Neural cell (in vitro differentiated cells): ENCODE measurements at regions not wholly inside any gene's neighbourhood (a gene's known extent, or its start where the extent isn't known, plus 50 kb on each side); places are given as distances from the start of the nearest gene placed in this dataset.

Experiments
- H2AFZ ChIP-seq: fragments of 200-600, 300-800 bp; sonication (generic), shearing (Covaris generic); 2 replicates; pipeline ENCODE4 v1.6.0; 2014; ENCODE audit warnings: low read depth, mild to moderate bottlenecking, antibody characterized with exemption, low read length, moderate library complexity
- H3F3A ChIP-seq: fragments of 200-600 bp; shearing (Covaris generic); 2 replicates; pipeline ENCODE4 v1.6.1; 2016; ENCODE audit warnings: mild to moderate bottlenecking, moderate library complexity, mixed read lengths, antibody characterized with exemption, low read length; ENCODE audit not compliant: insufficient read depth, poor library complexity, severe bottlenecking
- H3K27ac ChIP-seq: fragments of 200-600, 300-800 bp; sonication (generic), shearing (Covaris generic); 2 replicates; pipeline ENCODE4 v1.5.1; 2014; ENCODE audit warnings: mild to moderate bottlenecking, low read length, moderate library complexity
- H3K27me3 ChIP-seq: fragments of 300-800, 200-600 bp; sonication (generic), shearing (Covaris generic); 2 replicates; pipeline ENCODE4 v1.6.0; 2014; ENCODE audit warnings: mild to moderate bottlenecking, low read depth, low read length, moderate library complexity; ENCODE audit not compliant: insufficient read depth
- H3K36me3 ChIP-seq: fragments of 300-800, 200-600 bp; sonication (generic), shearing (Covaris generic); 2 replicates; pipeline ENCODE4 v1.5.1; 2014; ENCODE audit warnings: mild to moderate bottlenecking, antibody characterized with exemption, low read length, moderate library complexity; ENCODE audit not compliant: insufficient read depth
- H3K4me2 ChIP-seq: fragments of 300-800, 200-600 bp; sonication (generic), shearing (Covaris generic); 2 replicates; pipeline ENCODE4 v1.6.0; 2014; ENCODE audit warnings: mild to moderate bottlenecking, low read length
- H3K4me3 ChIP-seq: fragments of 300-800, 200-600 bp; sonication (generic), shearing (Covaris generic); 2 replicates; pipeline ENCODE4 v1.5.1; 2014; ENCODE audit warnings: mild to moderate bottlenecking, low read length, moderate library complexity
- H3K79me2 ChIP-seq: fragments of 200-600 bp; shearing (Covaris generic); replicated peaks from 2 replicates; pipeline ENCODE4 v1.6.0; 2014; ENCODE audit warnings: mild to moderate bottlenecking, low read length, moderate library complexity; ENCODE audit not compliant: insufficient read depth
- H3K9ac ChIP-seq: fragments of 300-800, 200-600 bp; sonication (generic), shearing (Covaris generic); 2 replicates; pipeline ENCODE4 v1.6.1; 2016; ENCODE audit warnings: mild to moderate bottlenecking, low read length, mixed read lengths
- H3K9me2 ChIP-seq: fragments of 200-600 bp; shearing (Covaris generic); 2 replicates; pipeline ENCODE4 v1.6.1; 2016; ENCODE audit warnings: mild to moderate bottlenecking, low read length, mixed read lengths; ENCODE audit not compliant: insufficient read depth
- H3K9me3 ChIP-seq: fragments of 200-600, 300-800 bp; sonication (generic), shearing (Covaris generic); 2 replicates; pipeline ENCODE4 v1.6.1; 2016; ENCODE audit warnings: mild to moderate bottlenecking, mixed run types, low read length, moderate library complexity, mixed read lengths
- H4K20me1 ChIP-seq: fragments of 200-600 bp; shearing (Covaris generic); 2 replicates; pipeline ENCODE4 v1.6.1; 2016; ENCODE audit warnings: mild to moderate bottlenecking, mixed run types; ENCODE audit not compliant: insufficient read depth
- EP300 ChIP-seq: fragments of 450-650 bp; conservative IDR thresholded peaks from 2 replicates; pipeline ENCODE4 v1.6.1; 2014; ENCODE audit warnings: antibody characterized with exemption, mild to moderate bottlenecking, moderate library complexity; ENCODE audit not compliant: poor library complexity, severe bottlenecking
- EZH2 ChIP-seq: fragments of 200-600, 300-800 bp; shearing (Covaris generic), sonication (generic); IDR thresholded peaks from 2 replicates; pipeline ENCODE4 v1.6.1; 2014; ENCODE audit warnings: antibody characterized with exemption, low read length, borderline replicate concordance, mild to moderate bottlenecking; ENCODE audit not compliant: insufficient read depth, poor library complexity, severe bottlenecking
- MXI1 ChIP-seq: fragments of 450-650 bp; conservative IDR thresholded peaks from 2 replicates; pipeline ENCODE4 v1.6.1; 2014; ENCODE audit warnings: antibody characterized with exemption, mild to moderate bottlenecking; ENCODE audit not compliant: poor library complexity, severe bottlenecking
- POLR2AphosphoS5 ChIP-seq: IDR thresholded peaks from 2 replicates; pipeline ENCODE4 v1.6.1; 2012
- RAD21 ChIP-seq: fragments of 450-650 bp; conservative IDR thresholded peaks from 2 replicates; pipeline ENCODE4 v1.6.1; 2014; ENCODE audit warnings: antibody characterized with exemption, mild to moderate bottlenecking, moderate library complexity
- REST ChIP-seq: IDR thresholded peaks from 2 replicates; pipeline ENCODE4 v1.6.1; 2012; ENCODE audit warnings: borderline replicate concordance
- SMC3 ChIP-seq: fragments of 450-650 bp; conservative IDR thresholded peaks from 2 replicates; pipeline ENCODE4 v1.6.1; 2014; ENCODE audit warnings: antibody characterized with exemption, mild to moderate bottlenecking, moderate library complexity; ENCODE audit not compliant: poor library complexity
- TAF1 ChIP-seq: IDR thresholded peaks from 2 replicates; pipeline ENCODE4 v1.6.1; 2012; ENCODE audit warnings: low read depth
- TF ChIP-seq, protein P1 (sequence below): fragments of 450-650 bp; IDR thresholded peaks from 2 replicates; pipeline ENCODE4 v1.5.1; 2014; ENCODE audit warnings: antibody characterized with exemption, mild to moderate bottlenecking, moderate library complexity; ENCODE audit not compliant: poor library complexity, severe bottlenecking

DNA sequence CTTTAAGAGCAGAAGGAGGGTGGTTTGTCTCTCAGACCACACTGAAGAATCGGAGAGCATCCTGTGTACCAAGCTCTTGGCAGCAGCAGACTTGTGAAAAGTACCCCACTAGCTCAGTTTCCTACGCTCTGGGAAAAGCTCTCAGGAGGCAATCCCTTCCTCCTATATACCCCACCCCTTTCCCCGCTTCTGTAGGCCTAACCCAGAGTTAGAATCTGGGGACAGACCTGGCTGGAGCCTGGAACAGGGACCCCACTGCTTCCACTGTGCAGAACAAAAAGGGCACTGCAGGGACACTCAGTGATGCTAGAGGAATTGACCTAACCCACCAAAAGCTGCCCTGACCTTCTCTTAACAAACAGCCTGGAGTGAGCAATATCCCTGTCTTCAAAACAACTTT is 70.0 kb upstream of the CCDC39 start:
- TF ChIP-seq RAD21 (no peak), EP300 (no peak), MXI1 (no peak), EZH2 (no peak), TAF1 (no peak), SMC3 (no peak)
- TF ChIP-seq, protein P1, sequence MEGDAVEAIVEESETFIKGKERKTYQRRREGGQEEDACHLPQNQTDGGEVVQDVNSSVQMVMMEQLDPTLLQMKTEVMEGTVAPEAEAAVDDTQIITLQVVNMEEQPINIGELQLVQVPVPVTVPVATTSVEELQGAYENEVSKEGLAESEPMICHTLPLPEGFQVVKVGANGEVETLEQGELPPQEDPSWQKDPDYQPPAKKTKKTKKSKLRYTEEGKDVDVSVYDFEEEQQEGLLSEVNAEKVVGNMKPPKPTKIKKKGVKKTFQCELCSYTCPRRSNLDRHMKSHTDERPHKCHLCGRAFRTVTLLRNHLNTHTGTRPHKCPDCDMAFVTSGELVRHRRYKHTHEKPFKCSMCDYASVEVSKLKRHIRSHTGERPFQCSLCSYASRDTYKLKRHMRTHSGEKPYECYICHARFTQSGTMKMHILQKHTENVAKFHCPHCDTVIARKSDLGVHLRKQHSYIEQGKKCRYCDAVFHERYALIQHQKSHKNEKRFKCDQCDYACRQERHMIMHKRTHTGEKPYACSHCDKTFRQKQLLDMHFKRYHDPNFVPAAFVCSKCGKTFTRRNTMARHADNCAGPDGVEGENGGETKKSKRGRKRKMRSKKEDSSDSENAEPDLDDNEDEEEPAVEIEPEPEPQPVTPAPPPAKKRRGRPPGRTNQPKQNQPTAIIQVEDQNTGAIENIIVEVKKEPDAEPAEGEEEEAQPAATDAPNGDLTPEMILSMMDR, result no peak
- no peaks in the 10 kb centered on the region for H3F3A ChIP-seq
- H3K27me3 ChIP-seq, result peaks cover 15% of the 10 kb centered on the region
- no peak overlapping the region for H3K9ac ChIP-seq
- H3K9me3 ChIP-seq, result no peaks in the 10 kb centered on the region
- H3K9me2 ChIP-seq, result no peaks in the 10 kb centered on the region
- H3K4me3 ChIP-seq, result no peak overlapping the region
- H3K27ac ChIP-seq, result no peak overlapping the region
- H4K20me1 ChIP-seq, result no peaks in the 10 kb centered on the region
- no peak overlapping the region for H3K4me2 ChIP-seq
- H2AFZ ChIP-seq, result no peak overlapping the region
- H3K36me3 ChIP-seq, result no peaks in the 10 kb centered on the region
- H3K79me2 ChIP-seq, result no peaks in the 10 kb centered on the region

- H3F3A ChIP-seq, result no peaks in the 10 kb centered on the region
- no peaks in the 10 kb centered on the region for H3K36me3 ChIP-seq
- H2AFZ ChIP-seq, result no peak overlapping the region
- no peak overlapping the region for H3K4me3 ChIP-seq
- H3K27me3 ChIP-seq, result peaks cover 15% of the 10 kb centered on the region
- TF ChIP-seq EZH2 (no peak), TAF1 (no peak), MXI1 (no peak), REST (no peak), POLR2AphosphoS5 (no peak), RAD21 (no peak), EP300 (no peak), SMC3 (no peak)
- TF ChIP-seq, protein P1, result no peak
- no peaks in the 10 kb centered on the region for H3K9me2 ChIP-seq
- H3K27ac ChIP-seq, result no peak overlapping the region
- no peaks in the 10 kb centered on the region for H3K9me3 ChIP-seq
- no peaks in the 10 kb centered on the region for H3K79me2 ChIP-seq
- no peak overlapping the region for H3K9ac ChIP-seq
- no peak overlapping the region for H3K4me2 ChIP-seq
- H4K20me1 ChIP-seq, result no peaks in the 10 kb centered on the region
Measured at GRCh38 chr3:180749796-180750195, 70.5 kb upstream of the CCDC39 start.
